ENCODE measurements at regions not wholly inside any gene's neighbourhood (a gene's known extent, or its start where the extent isn't known, plus 50 kb on each side); places are given as distances from the start of the nearest gene placed in this dataset.

- in situ Hi-C loops (cut with MboI; ENCODE audit: low pct_unique_long_range_greater_than_20kb, low sequenced_read_pairs, unreplicated experiment), result no loop called here
- TF ChIP-seq, protein P1, sequence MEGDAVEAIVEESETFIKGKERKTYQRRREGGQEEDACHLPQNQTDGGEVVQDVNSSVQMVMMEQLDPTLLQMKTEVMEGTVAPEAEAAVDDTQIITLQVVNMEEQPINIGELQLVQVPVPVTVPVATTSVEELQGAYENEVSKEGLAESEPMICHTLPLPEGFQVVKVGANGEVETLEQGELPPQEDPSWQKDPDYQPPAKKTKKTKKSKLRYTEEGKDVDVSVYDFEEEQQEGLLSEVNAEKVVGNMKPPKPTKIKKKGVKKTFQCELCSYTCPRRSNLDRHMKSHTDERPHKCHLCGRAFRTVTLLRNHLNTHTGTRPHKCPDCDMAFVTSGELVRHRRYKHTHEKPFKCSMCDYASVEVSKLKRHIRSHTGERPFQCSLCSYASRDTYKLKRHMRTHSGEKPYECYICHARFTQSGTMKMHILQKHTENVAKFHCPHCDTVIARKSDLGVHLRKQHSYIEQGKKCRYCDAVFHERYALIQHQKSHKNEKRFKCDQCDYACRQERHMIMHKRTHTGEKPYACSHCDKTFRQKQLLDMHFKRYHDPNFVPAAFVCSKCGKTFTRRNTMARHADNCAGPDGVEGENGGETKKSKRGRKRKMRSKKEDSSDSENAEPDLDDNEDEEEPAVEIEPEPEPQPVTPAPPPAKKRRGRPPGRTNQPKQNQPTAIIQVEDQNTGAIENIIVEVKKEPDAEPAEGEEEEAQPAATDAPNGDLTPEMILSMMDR (IDR thresholded peaks at IDR 0.05; ENCODE audit: extremely low read depth, insufficient read depth, missing control alignments), result no peak
- no peak for DNase-seq (ENCODE audit: low spot score)
Measured at GRCh38 chr13:62583466-62583865, 1167.8 kb upstream of the PCDH20 start.

- TF ChIP-seq, protein P1 (IDR thresholded peaks at IDR 0.05; ENCODE audit: extremely low read depth, insufficient read depth, missing control alignments), result no peak
- in situ Hi-C loops (cut with MboI; ENCODE audit: low pct_unique_long_range_greater_than_20kb, low sequenced_read_pairs, unreplicated experiment), result no loop called here
- no peak for DNase-seq (ENCODE audit: low spot score)
Measured at GRCh38 chr13:62578402-62578801, 1162.8 kb upstream of the PCDH20 start.

DNA sequence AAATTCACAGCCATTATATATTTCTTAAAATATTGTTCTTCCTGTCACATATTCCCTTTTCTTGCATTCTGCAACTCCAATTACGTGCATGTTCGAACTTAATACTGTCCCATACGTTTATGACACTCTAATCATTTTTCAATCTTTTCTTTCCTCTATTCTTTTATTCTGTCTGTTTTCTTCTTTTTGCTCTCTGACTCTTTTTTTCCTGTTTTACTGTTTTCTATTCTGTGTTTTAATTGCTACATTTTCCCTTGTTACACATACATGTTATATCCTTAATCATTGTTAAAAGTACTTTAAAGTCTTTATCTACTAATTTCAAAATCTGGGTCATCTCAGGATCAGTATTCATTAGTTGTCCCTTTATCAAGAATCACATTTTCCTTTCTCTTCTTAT is 1149.1 kb upstream of the PCDH20 start:
- in situ Hi-C loops (cut with MboI; ENCODE audit: low pct_unique_long_range_greater_than_20kb, low sequenced_read_pairs, unreplicated experiment), result loop anchor here (25.0 kb wide), 1 partner anchor 102 kb away; no protein-coding TSS in a partner anchor
- TF ChIP-seq, protein P1 (IDR thresholded peaks at IDR 0.05; ENCODE audit: extremely low read depth, insufficient read depth, missing control alignments), result no peak
- DNase-seq (ENCODE audit: low spot score), result no peak

DNA sequence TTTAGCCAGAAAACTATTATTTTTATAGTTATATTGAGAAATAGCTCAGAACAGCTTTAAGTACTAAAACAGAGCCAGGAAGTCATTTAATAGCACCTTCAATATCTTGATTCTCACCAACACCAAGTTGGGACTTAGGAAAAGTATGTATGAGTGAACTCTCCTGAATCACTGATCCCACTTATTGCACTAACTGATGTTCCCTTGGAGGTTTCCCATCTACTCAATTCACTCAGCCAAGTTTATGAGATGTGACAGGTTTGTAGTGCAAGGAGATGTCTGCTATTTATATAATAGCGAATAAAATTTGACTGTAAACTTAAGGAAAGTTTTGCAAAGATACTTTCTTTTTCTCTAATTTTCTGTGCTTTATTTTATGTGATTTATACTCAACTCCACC is 1147.6 kb upstream of the PCDH20 start:
- DNase-seq (ENCODE audit: low spot score), result no peak
- TF ChIP-seq, protein P1 (IDR thresholded peaks at IDR 0.05; ENCODE audit: extremely low read depth, insufficient read depth, missing control alignments), result no peak
- in situ Hi-C loops (cut with MboI; ENCODE audit: low pct_unique_long_range_greater_than_20kb, low sequenced_read_pairs, unreplicated experiment), result loop anchor here (25.0 kb wide), 1 partner anchor 101 kb away; no protein-coding TSS in a partner anchor

DNA sequence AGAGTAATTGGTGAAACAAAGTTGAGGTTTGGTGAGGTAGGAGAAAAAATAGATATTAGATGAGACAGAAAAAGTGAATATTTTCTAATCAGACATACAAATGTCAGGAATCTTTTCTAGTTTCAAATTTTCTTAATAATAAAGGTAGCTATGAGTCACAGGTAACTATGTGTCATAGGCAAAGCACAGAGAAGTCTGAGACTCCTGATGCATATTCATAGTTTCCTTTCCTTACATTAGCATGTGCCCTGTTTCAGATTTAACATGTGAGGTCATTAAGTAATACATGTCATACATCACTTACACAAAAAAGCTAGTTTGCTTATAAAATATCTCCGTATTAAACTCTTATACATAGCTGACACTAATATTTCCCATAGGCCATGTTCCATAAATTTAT is 1141.3 kb upstream of the PCDH20 start:
- TF ChIP-seq, protein P1 (IDR thresholded peaks at IDR 0.05; ENCODE audit: extremely low read depth, insufficient read depth, missing control alignments), result no peak
- in situ Hi-C loops (cut with MboI; ENCODE audit: low pct_unique_long_range_greater_than_20kb, low sequenced_read_pairs, unreplicated experiment), result loop anchor here (25.0 kb wide), 1 partner anchor 95 kb away; no protein-coding TSS in a partner anchor
- no peak for DNase-seq (ENCODE audit: low spot score)

- TF ChIP-seq, protein P1 (IDR thresholded peaks at IDR 0.05; ENCODE audit: extremely low read depth, insufficient read depth, missing control alignments), result no peak
- no peak for DNase-seq (ENCODE audit: low spot score)
- in situ Hi-C loops (cut with MboI; ENCODE audit: low pct_unique_long_range_greater_than_20kb, low sequenced_read_pairs, unreplicated experiment), result loop anchor here (25.0 kb wide), 1 partner anchor 89 kb away; no protein-coding TSS in a partner anchor
Measured at GRCh38 chr13:62551588-62551987, 1135.9 kb upstream of the PCDH20 start.

GRCh38 chr13:62544928-62545327 is 1129.3 kb upstream of the PCDH20 start:
- in situ Hi-C loops (cut with MboI; ENCODE audit: low pct_unique_long_range_greater_than_20kb, low sequenced_read_pairs, unreplicated experiment), result no loop called here
- TF ChIP-seq, protein P1 (IDR thresholded peaks at IDR 0.05; ENCODE audit: extremely low read depth, insufficient read depth, missing control alignments), result peak; percentile 38
- no peak for DNase-seq (ENCODE audit: low spot score)

Data from GM13977 (cell line).